CD4-positive, alpha-beta T cell (primary cell): ENCODE measurements at regions not wholly inside any gene's neighbourhood (a gene's known extent, or its start where the extent isn't known, plus 50 kb on each side); places are given as distances from the start of the nearest gene placed in this dataset.

Experiments used
- ATAC-seq: fragments of 200-7000 bp; cut with Tn5 transposase; one replicate; pipeline ENCODE4 v1.10.0; 2022; ENCODE audit warnings: mild to moderate bottlenecking; ENCODE audit not compliant: poor library complexity
- CTCF ChIA-PET: fragments of 350-600 bp; sonication (Branson Sonifier 250); formaldehyde crosslinking; loops from one replicate; lab custom pipeline; 2021; ENCODE audit warnings: antibody characterized with exemption, inconsistent platforms; lab: Charles Lee
- POLR2A ChIA-PET: fragments of 350-600 bp; sonication (Branson Sonifier 250); formaldehyde crosslinking; loops from one replicate; lab custom pipeline; 2021; ENCODE audit warnings: antibody characterized with exemption, inconsistent platforms; lab: Charles Lee
- DNase-seq, 14 experiments: peaks; one replicate each; pipeline ENCODE4 v3.0.0-alpha.2; 2013 to 2020; ENCODE audit warnings: mixed read lengths in 2 of 14
- H3K27ac ChIP-seq, 2 donors: one replicate each; pipeline versions ENCODE4 v1.5.1 to v1.7.0; 2013; ENCODE audit warnings: low read length in 2 of 2, low read depth in 1 of 2, mild to moderate bottlenecking in 1 of 2
- H3K27me3 ChIP-seq, 2 experiments: 1 replicate in 1 of 2; 2 replicates in 1 of 2; pipeline versions ENCODE4 v1.6.1 to v1.7.0; 2013; ENCODE audit warnings: low read length in 2 of 2, control low read depth in 1 of 2, mild to moderate bottlenecking in 1 of 2, moderate library complexity in 1 of 2; ENCODE audit not compliant: insufficient read depth in 2 of 2, control insufficient read depth in 1 of 2
- H3K36me3 ChIP-seq: one replicate; pipeline ENCODE4 v1.6.1; 2013; ENCODE audit warnings: low read length, control low read depth; ENCODE audit not compliant: insufficient read depth
- H3K4me1 ChIP-seq: one replicate; pipeline ENCODE4 v1.6.1; 2013; ENCODE audit warnings: low read length, control low read depth; ENCODE audit not compliant: insufficient read depth
- H3K4me3 ChIP-seq: one replicate; pipeline ENCODE4 v1.5.1; 2013; ENCODE audit warnings: mild to moderate bottlenecking, low read length, moderate library complexity
- H3K9me3 ChIP-seq, 2 experiments: 1 replicate in 1 of 2; 2 replicates in 1 of 2; pipeline versions ENCODE4 v1.6.1 to v1.7.0; 2013; ENCODE audit warnings: low read length in 2 of 2, mild to moderate bottlenecking in 2 of 2, control low read depth in 1 of 2, moderate library complexity in 1 of 2; ENCODE audit not compliant: control insufficient read depth in 1 of 2, insufficient read depth in 1 of 2
- H3K27ac Mint-ChIP-seq: one replicate; pipeline ENCODE4 v1.8.0; 2020; ENCODE audit warnings: mixed read lengths
- H3K27me3 Mint-ChIP-seq: one replicate; pipeline ENCODE4 v1.8.0; 2021; ENCODE audit warnings: mixed read lengths
- H3K36me3 Mint-ChIP-seq: one replicate; pipeline ENCODE4 v1.8.0; 2021; ENCODE audit warnings: low read depth, mixed read lengths
- H3K4me1 Mint-ChIP-seq: one replicate; pipeline ENCODE4 v1.8.0; 2021; ENCODE audit warnings: low read depth, mixed read lengths
- H3K4me3 Mint-ChIP-seq: one replicate; pipeline ENCODE4 v1.8.0; 2020; ENCODE audit warnings: mild to moderate bottlenecking, mixed read lengths
- H3K9me3 Mint-ChIP-seq: one replicate; pipeline ENCODE4 v1.8.0; 2020; ENCODE audit warnings: mixed read lengths
- intact Hi-C, 2 experiments: fragments of 100-400 bp; cut with DNase I in 1 of 2; cut with micrococcal nuclease in 1 of 2; formaldehyde crosslinking; loops; one replicate each; pipeline versions ENCODE4 v1.15.1 to v1.9.0; 2023 to 2025; cut with DNase I, micrococcal nuclease
- TF ChIP-seq, protein P1 (sequence below): fragments of 200-600 bp; IDR thresholded peaks from one replicate; pipeline ENCODE4 v1.8.0; 2022; ENCODE audit warnings: antibody characterized with exemption, mild to moderate bottlenecking

DNA sequence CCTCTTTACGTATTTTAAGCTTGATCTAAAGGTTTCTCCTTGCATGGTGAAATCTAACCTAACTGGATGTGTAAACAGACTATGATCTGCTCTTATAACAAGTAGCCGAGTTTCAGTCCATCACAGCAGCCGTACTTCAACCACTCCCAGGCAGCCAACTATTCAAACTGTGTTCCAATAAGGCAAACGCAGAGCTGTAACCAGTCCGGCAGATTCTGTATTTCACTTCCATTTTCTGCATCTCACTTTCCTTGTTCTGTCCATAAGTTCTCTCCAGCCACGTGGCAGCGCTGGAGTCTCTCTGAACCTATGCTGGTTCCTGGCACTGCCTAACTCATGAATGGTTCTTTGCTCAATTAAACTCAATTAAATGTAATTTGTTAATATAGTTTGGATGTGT is 132.6 kb downstream of the FHDC1 start:
- POLR2A ChIA-PET = no interaction called here
- H3K4me3 Mint-ChIP-seq = no peak overlapping the region
- ATAC-seq = no peak

DNA sequence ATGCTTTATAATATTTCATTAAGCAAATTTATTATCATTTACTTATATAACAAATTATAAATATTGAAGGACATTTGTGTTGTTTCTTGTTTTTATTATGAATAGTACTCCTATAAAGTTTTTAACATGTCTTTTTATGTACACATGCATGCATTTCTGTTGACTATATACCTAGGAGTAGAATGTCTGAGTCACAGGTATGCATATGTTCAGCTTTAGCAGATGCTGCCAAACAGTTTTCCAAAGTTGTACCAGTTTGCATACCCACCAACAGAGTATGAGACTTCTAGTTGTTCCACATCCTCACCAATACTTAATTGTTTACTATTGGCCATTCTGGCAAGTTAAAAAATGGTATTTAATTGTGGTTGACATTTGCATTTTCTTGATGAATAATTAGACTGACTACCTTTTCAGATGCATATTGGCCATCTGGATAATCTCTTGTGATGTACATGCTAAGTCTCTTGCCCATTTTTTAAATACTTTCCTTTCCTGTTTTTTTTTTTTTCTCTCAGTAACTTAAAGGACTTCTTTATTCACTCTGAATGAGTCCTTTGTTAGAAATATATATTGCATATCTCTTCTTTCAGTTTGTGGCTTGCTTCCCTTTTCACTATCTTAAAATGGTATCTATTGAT is 132.2 kb upstream of the TRIM2 start:
- H3K9me3 ChIP-seq = no peaks in the 10 kb centered on the region
- POLR2A ChIA-PET = no interaction called here
- intact Hi-C loops = no loop called here
- H3K36me3 Mint-ChIP-seq = no peaks in the 10 kb centered on the region
- H3K4me1 Mint-ChIP-seq = peaks cover 9% of the 10 kb centered on the region
- H3K4me3 Mint-ChIP-seq = no peak overlapping the region
- no peaks in the 10 kb centered on the region for H3K36me3 ChIP-seq
- H3K4me3 ChIP-seq = no peak overlapping the region
- TF ChIP-seq, protein P1, sequence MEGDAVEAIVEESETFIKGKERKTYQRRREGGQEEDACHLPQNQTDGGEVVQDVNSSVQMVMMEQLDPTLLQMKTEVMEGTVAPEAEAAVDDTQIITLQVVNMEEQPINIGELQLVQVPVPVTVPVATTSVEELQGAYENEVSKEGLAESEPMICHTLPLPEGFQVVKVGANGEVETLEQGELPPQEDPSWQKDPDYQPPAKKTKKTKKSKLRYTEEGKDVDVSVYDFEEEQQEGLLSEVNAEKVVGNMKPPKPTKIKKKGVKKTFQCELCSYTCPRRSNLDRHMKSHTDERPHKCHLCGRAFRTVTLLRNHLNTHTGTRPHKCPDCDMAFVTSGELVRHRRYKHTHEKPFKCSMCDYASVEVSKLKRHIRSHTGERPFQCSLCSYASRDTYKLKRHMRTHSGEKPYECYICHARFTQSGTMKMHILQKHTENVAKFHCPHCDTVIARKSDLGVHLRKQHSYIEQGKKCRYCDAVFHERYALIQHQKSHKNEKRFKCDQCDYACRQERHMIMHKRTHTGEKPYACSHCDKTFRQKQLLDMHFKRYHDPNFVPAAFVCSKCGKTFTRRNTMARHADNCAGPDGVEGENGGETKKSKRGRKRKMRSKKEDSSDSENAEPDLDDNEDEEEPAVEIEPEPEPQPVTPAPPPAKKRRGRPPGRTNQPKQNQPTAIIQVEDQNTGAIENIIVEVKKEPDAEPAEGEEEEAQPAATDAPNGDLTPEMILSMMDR = no peak
- no peaks in the 10 kb centered on the region for H3K27me3 Mint-ChIP-seq
- no peak for ATAC-seq
- H3K27ac Mint-ChIP-seq = no peak overlapping the region
- H3K27ac ChIP-seq = no peak overlapping the region
- no peak for DNase-seq
- H3K4me1 ChIP-seq = no peaks in the 10 kb centered on the region
- H3K9me3 Mint-ChIP-seq = peaks cover 2% of the 10 kb centered on the region
- CTCF ChIA-PET = no interaction called here
- no peaks in the 10 kb centered on the region for H3K27me3 ChIP-seq

More for the DNA sequence above, 132.6 kb downstream of the FHDC1 start:
- no peak overlapping the region for H3K4me3 ChIP-seq
- no peaks in the 10 kb centered on the region for H3K4me1 Mint-ChIP-seq
- TF ChIP-seq, protein P1 = no peak
- H3K27me3 ChIP-seq = no peaks in the 10 kb centered on the region
- peaks cover 2% of the 10 kb centered on the region for H3K9me3 Mint-ChIP-seq
- H3K27me3 Mint-ChIP-seq = no peaks in the 10 kb centered on the region
- no peaks in the 10 kb centered on the region for H3K36me3 ChIP-seq
- no peaks in the 10 kb centered on the region for H3K4me1 ChIP-seq
- H3K36me3 Mint-ChIP-seq = no peaks in the 10 kb centered on the region
- CTCF ChIA-PET = no interaction called here
- no peak for DNase-seq
- H3K27ac Mint-ChIP-seq = no peak overlapping the region
- no peak overlapping the region for H3K27ac ChIP-seq
- H3K9me3 ChIP-seq = peaks cover 0 to 6% of the 10 kb centered on the region in 2 experiments
- intact Hi-C loops = no loop called here

- CTCF ChIA-PET = no interaction called here
Observed at GRCh38 chr4:153072661-153073060, 131.6 kb upstream of the TRIM2 start.

More at GRCh38 chr4:153072661-153073060, 131.6 kb upstream of the TRIM2 start:
- POLR2A ChIA-PET = no interaction called here
- Histone ChIP-seq H3K27ac (no peak overlapping the region), H3K4me3 (no peak overlapping the region), H3K9me3 (no peaks in the 10 kb centered on the region), H3K36me3 (no peaks in the 10 kb centered on the region), H3K27me3 (no peaks in the 10 kb centered on the region), H3K4me1 (no peaks in the 10 kb centered on the region)
- H3K4me1 Mint-ChIP-seq = peaks cover 9% of the 10 kb centered on the region
- H3K27ac Mint-ChIP-seq = no peak overlapping the region
- no peaks in the 10 kb centered on the region for H3K36me3 Mint-ChIP-seq
- no peaks in the 10 kb centered on the region for H3K27me3 Mint-ChIP-seq
- no peak for DNase-seq
- intact Hi-C loops = no loop called here
- H3K9me3 Mint-ChIP-seq = peaks cover 2% of the 10 kb centered on the region
- TF ChIP-seq, protein P1 = no peak
- ATAC-seq = no peak
- no peak overlapping the region for H3K4me3 Mint-ChIP-seq
